NCI-H82 (cell line): ENCODE measurements at regions not wholly inside any gene's neighbourhood (a gene's known extent, or its start where the extent isn't known, plus 50 kb on each side); places are given as distances from the start of the nearest gene placed in this dataset.
"Not testable (repeated sequence)": the region's sequence is repeated elsewhere in the genome, so short reads cannot be mapped to it uniquely, and the experiment has no call there.

Experiments used
- DNase-seq: peaks from one replicate; lab custom pipeline; 2025; lab: John Stamatoyannopoulos, UW

- DNase-seq = no peak
Observed at GRCh38 chr1:91605566-91605965, 104.9 kb downstream of the CDC7 start.

DNA sequence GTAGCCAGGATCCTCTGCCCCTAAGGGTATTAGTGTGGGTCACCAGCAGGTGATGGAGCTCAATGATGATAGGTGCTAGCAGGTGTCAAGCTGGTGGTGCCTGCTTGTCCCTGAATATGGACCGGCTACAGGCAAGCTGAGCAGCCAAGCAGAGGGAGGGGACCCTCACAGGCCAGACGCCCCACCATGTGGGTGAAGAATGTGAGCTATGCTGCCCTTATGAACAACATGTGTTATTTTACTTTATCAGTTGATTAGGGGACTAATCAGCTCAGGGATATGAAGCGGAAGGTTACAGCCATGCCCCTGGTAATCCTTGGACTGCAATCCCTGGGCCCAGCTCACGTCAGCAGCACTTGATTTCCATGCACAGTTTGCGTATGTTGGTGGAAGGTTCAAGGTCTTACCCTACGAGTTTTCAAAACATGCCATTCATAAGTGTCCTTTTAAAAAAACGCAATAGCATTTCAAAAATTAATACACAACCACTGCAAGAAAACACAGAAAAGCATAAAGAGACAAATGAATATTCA is 106.0 kb downstream of the CDC7 start:
- DNase-seq = peak; percentile 62

GRCh38 chr1:91607686-91608085 is 107.0 kb downstream of the CDC7 start:
- DNase-seq = not testable (repeated sequence)

DNA sequence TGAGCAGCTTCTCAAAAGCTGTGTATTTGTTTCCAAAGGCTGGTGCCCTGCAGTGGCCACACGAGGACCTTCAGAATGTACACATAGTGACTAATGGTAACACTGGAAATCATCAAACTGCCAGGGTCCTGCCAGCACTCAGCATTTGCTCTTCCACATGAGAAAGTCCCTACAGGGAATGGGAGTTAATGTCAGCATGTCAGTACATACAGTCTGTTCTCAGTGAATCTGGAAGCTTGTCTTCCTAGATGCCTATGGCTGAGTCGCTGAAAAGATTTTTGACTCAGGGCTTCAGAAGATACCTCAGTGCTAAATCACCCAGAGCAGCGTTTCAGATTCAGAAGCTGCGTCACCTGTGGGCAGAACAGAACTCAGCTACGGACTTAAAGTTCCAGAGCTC is 108.2 kb downstream of the CDC7 start:
- DNase-seq = no peak

DNA sequence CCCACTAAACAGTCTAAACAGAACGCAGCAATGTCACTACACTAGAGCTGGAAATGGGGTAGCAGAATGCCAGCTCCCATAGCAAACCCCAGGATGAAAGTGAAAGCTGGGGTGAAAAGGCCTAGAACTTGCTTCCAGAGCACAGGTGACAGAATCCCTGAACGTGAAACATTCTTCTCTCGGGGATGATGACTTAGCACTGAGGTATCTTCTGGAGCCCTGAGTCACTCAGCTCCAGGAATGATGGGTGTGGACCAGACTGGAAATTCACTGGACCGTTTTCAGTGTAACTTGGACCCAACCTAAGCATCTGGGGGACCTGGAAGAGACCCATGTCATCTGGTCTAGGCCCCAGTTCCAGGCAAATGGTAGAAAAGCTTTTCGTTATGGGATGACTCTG is 108.9 kb downstream of the CDC7 start:
- DNase-seq = no peak

GRCh38 chr1:91610102-91610501 is 109.5 kb downstream of the CDC7 start:
- DNase-seq = no peak

GRCh38 chr1:91610789-91611188 is 110.1 kb downstream of the CDC7 start:
- no peak for DNase-seq

DNA sequence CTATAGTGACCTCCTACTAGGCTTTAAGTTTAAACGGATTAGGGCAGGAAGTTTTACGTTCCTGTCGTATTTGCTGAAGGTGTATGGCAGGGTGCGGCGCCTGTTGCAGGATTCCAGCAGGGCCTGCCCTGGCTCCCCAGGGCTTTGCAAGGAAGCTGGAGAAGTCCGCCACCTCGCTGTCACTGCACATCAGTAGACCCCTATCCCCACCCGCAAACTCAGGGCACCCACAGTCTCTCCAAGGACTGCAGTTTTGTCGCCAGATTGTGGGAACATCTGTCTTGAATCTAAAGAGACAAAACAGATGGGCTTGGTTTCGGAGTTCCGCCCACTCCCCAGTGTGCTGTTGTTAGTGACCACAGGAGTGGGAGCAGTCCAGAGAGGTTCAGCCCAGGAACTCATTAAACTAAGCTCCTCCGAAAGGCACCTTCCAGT is 110.8 kb downstream of the CDC7 start:
- DNase-seq = peak; percentile 91

DNA sequence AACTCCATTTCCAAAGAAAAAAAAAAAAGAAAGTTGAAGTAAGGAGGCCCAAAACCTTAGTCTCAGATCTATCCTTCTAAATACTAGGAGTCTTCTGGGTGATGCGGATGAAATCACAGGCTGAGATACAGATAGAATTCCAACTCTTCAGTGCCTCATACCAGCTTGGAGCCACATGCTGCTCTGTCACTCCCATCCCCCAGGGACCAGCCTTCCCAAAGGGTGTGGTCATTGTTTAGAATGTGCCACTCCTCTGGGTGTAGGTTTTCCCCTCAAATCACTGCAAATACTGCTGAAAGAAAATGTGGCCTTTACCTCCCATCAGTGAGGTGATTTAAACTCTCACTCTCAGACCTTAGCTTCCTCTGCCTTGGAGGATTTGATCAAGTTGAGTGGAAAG is 112.9 kb downstream of the CDC7 start:
- peak; percentile 7 for DNase-seq

- no peak for DNase-seq
Observed at GRCh38 chr1:91616712-91617111, 116.1 kb downstream of the CDC7 start.

GRCh38 chr1:91617285-91617765 is 116.7 kb downstream of the CDC7 start:
- peak; percentile 45 for DNase-seq

- DNase-seq = no peak
Observed at GRCh38 chr1:91619881-91620280, 119.2 kb downstream of the CDC7 start.

DNA sequence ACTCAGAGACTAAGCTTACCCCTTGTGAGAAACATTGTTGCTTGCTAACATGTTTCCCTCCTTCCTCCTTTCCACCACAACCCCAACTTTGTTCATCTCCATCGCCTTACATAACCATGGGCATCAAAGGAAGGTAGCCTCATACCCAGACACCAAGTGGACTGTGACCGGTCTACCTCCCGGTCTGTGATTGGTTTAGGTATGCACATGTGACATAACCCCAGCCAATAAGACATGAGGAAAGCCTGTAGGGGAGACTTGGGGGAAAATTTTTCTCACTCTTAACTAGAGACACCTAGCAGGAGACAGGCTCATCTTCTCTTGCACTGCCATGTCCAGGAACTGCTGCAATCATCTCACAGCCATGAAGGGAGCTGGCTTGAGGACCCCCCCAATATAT is 120.7 kb downstream of the CDC7 start:
- DNase-seq = no peak

DNA sequence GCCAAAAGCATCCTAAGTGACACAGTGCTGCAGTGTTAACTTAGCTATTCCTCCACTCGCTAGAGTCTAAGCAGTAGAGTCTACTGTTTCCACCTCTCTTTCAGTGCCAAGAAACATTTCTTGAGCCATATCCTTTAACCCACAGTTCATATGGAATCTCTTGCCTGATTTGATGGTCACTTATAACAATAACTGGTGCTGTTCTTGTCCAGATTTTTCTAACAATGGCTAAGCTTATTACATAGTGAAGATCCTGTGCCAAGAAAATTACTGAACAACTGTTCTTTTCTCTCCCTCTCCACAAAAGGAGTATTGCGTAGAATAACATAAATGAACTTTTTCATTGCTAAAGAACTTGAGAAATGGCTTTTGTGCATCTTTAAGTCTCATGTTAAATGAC is 121.3 kb downstream of the CDC7 start:
- no peak for DNase-seq

DNA sequence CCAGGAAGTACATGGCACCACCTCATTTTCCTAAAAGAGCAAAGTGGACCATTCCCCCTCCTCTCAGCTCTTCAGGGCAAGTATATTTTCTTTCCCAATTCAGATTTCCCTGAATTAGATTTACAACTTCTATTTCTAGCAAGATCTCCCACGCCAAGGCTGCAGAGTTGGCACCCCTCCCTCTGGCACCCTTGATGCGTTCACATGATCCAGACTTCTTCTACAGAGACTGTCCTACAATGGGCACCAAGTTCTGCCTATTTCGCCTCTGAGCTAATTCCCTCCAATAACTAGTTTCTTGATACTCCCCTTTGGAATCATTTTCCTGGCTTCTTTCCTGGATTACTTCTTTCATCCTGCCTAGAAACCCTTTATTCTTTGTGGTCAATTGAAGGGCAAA is 122.0 kb downstream of the CDC7 start:
- DNase-seq = no peak

- no peak for DNase-seq
Observed at GRCh38 chr1:91623020-91623419, 122.4 kb downstream of the CDC7 start.

- DNase-seq = no peak
Observed at GRCh38 chr1:91624331-91624730, 123.7 kb downstream of the CDC7 start.
